Fibroblast of lung (primary cell): ENCODE measurements at regions not wholly inside any gene's neighbourhood (a gene's known extent, or its start where the extent isn't known, plus 50 kb on each side); places are given as distances from the start of the nearest gene placed in this dataset.
A peak's percentile ranks its signal among the peaks of the same experiment; 100 is the strongest.

ENCODE experiments used
- CTCF ChIP-seq, 2 donors: IDR thresholded peaks in 1 of 2; conservative IDR thresholded peaks in 1 of 2; 1 replicate in 1 of 2; 2 replicates in 1 of 2; pipeline ENCODE4 v1.5.1; 2011 to 2012; ENCODE audit warnings: low read length in 2 of 2, control low read depth in 1 of 2, inconsistent platforms in 1 of 2, low read depth in 1 of 2, mild to moderate bottlenecking in 1 of 2
- EZH2 ChIP-seq: IDR thresholded peaks from 2 replicates; pipeline ENCODE4 v1.5.1; 2012; ENCODE audit warnings: low read length, control low read depth, mild to moderate bottlenecking; ENCODE audit errors: missing control alignments

GRCh38 chr4:135418353-135418752 lies 1216.8 kb upstream of the PABPC4L start:
- peak; percentile 38 to 58 for TF ChIP-seq CTCF (conservative IDR thresholded peaks at IDR 0.05 in 1 of 2, IDR thresholded peaks at IDR 0.05 in 1 of 2; ENCODE audit: low read depth in 1 of 2, low read length in 2 of 2)
- no peak for TF ChIP-seq EZH2
